ENCODE measurements at regions not wholly inside any gene's neighbourhood (a gene's known extent, or its start where the extent isn't known, plus 50 kb on each side); places are given as distances from the start of the nearest gene placed in this dataset.

GRCh38 chr6:11381801-11382513 lies 149.5 kb upstream of the NEDD9 start (continued):
- TF ChIP-seq EP300 (IDR thresholded peaks at IDR 0.05; ENCODE audit: borderline replicate concordance in 1 of 2, control insufficient read depth in 1 of 2, low read depth in 2 of 2, low read length in 2 of 2) (no peak; a peak in 1 of 4 replicates), RFX5 (IDR thresholded peaks at IDR 0.05; ENCODE audit: low read depth, low read length) (no peak), ATF2 (IDR thresholded peaks at IDR 0.05; ENCODE audit: low read length) (peak; percentile 85; the same call in 1 of the 2 replicates), DPF2 (IDR thresholded peaks at IDR 0.05) (peak; percentile 80), SPI1 (IDR thresholded peaks at IDR 0.05; ENCODE audit: borderline replicate concordance, insufficient read depth, low read depth, low read length) (peak; percentile 80; the same call in 1 of the 2 replicates), POU2F2 (IDR thresholded peaks at IDR 0.05; ENCODE audit: borderline replicate concordance, low read depth, low read length) (peak; percentile 89), ZNF592 (IDR thresholded peaks at IDR 0.05) (no peak), NFYB (IDR thresholded peaks at IDR 0.05; ENCODE audit: insufficient read depth, low read depth, low read length) (0 out of 2 replicates have a peak, but pooled peaks have one; percentile 4), YBX1 (IDR thresholded peaks at IDR 0.05) (no peak), POLR2A (IDR thresholded peaks at IDR 0.05; ENCODE audit: low read depth, low read length) (peak; percentile 92), ZBED1 (IDR thresholded peaks at IDR 0.05; ENCODE audit: borderline replicate concordance) (peak; percentile 64; the same call in 1 of the 2 replicates), CHD4 (IDR thresholded peaks at IDR 0.05) (no peak), IRF3 (IDR thresholded peaks at IDR 0.05) (no peak), ATF7 (IDR thresholded peaks at IDR 0.05; ENCODE audit: low read depth) (peak; percentile 93), CBFB (IDR thresholded peaks at IDR 0.05; ENCODE audit: low read depth) (peak; percentile 37; the same call in 1 of the 2 replicates), SMAD1 (IDR thresholded peaks at IDR 0.05; ENCODE audit: low read depth, partially characterized antibody) (peak; percentile 72), MTA2 (IDR thresholded peaks at IDR 0.05; ENCODE audit: low read depth) (peak; percentile 60), ZNF622 (IDR thresholded peaks at IDR 0.05) (no peak), MTA3 (IDR thresholded peaks at IDR 0.05; ENCODE audit: borderline replicate concordance, low read length) (peak; percentile 80; the same call in 1 of the 2 replicates), POLR2AphosphoS2 (IDR thresholded peaks at IDR 0.05; ENCODE audit: low read depth, low read length) (no peak; the same call in 1 of the 2 replicates), BACH1 (IDR thresholded peaks at IDR 0.05; ENCODE audit: borderline replicate concordance) (0 out of 2 replicates have a peak, but pooled peaks have one; percentile 27), NR2F1 (conservative IDR thresholded peaks at IDR 0.05) (peak; percentile 40; the same call in 1 of the 2 replicates), RELA (IDR thresholded peaks at IDR 0.05; ENCODE audit: borderline replicate concordance, partially characterized antibody) (peak; percentile 53), HDAC2 (IDR thresholded peaks at IDR 0.05) (no peak), PAX8 (IDR thresholded peaks at IDR 0.05) (no peak)

Measured in GM12878 (cell line).